ENCODE measurements at regions not wholly inside any gene's neighbourhood (a gene's known extent, or its start where the extent isn't known, plus 50 kb on each side); places are given as distances from the start of the nearest gene placed in this dataset.
"Not testable (repeated sequence)": the region's sequence is repeated elsewhere in the genome, so short reads cannot be mapped to it uniquely, and the experiment has no call there.

- DNase-seq (ENCODE audit: low read depth in 2 of 2) = no peak
These were observed 353.2 kb downstream of the PRR16 start for GRCh38 chr5:120817044-120817985.

- no peak for DNase-seq (ENCODE audit: low read depth in 2 of 2)
These were observed 354.0 kb downstream of the PRR16 start for GRCh38 chr5:120818128-120818527.

- DNase-seq (ENCODE audit: low read depth in 2 of 2) = no peak
These were observed 359.2 kb downstream of the PRR16 start for GRCh38 chr5:120823328-120823727.

- not testable (repeated sequence) for DNase-seq (ENCODE audit: low read depth in 2 of 2)
These were observed 367.5 kb downstream of the PRR16 start for GRCh38 chr5:120831646-120832045.

GRCh38 chr5:120841830-120842229, 377.7 kb downstream of the PRR16 start:
- DNase-seq (ENCODE audit: low read depth in 2 of 2) = no peak

GRCh38 chr5:120843390-120843980, 379.4 kb downstream of the PRR16 start:
- no peak for DNase-seq (ENCODE audit: low read depth in 2 of 2)

GRCh38 chr5:120848883-120849282, 384.8 kb downstream of the PRR16 start:
- no peak for DNase-seq (ENCODE audit: low read depth in 2 of 2)

GRCh38 chr5:120852222-120852860, 388.2 kb downstream of the PRR16 start:
- DNase-seq (ENCODE audit: low read depth in 2 of 2) = no peak

- no peak for DNase-seq (ENCODE audit: low read depth in 2 of 2)
These were observed 402.9 kb downstream of the PRR16 start for GRCh38 chr5:120866997-120867396.

- no peak for DNase-seq (ENCODE audit: low read depth in 2 of 2)
These were observed 405.7 kb downstream of the PRR16 start for GRCh38 chr5:120869831-120870230.

- no peak for DNase-seq (ENCODE audit: low read depth in 2 of 2)
These were observed 408.2 kb downstream of the PRR16 start for GRCh38 chr5:120872297-120872696.

- no peak for DNase-seq (ENCODE audit: low read depth in 2 of 2)
These were observed 409.0 kb downstream of the PRR16 start for GRCh38 chr5:120873083-120873482.

- peak in 1 of 2 experiments; percentile 0 for DNase-seq (ENCODE audit: low read depth in 2 of 2)
These were observed 410.2 kb downstream of the PRR16 start for GRCh38 chr5:120874081-120874862.

- DNase-seq (ENCODE audit: low read depth in 2 of 2) = no peak
These were observed 418.1 kb downstream of the PRR16 start for GRCh38 chr5:120882038-120882775.

- no peak for DNase-seq (ENCODE audit: low read depth in 2 of 2)
These were observed 422.3 kb downstream of the PRR16 start for GRCh38 chr5:120886351-120886860.

GRCh38 chr5:120895660-120896059, 431.6 kb downstream of the PRR16 start:
- DNase-seq (ENCODE audit: low read depth in 2 of 2) = no peak

GRCh38 chr5:120901199-120901598, 437.1 kb downstream of the PRR16 start:
- no peak for DNase-seq (ENCODE audit: low read depth in 2 of 2)

- no peak for DNase-seq (ENCODE audit: low read depth in 2 of 2)
These were observed 443.9 kb downstream of the PRR16 start for GRCh38 chr5:120907953-120908352.

GRCh38 chr5:120910629-120911028, 446.5 kb downstream of the PRR16 start:
- DNase-seq (ENCODE audit: low read depth in 2 of 2) = no peak

GRCh38 chr5:120913396-120913795, 449.3 kb downstream of the PRR16 start:
- DNase-seq (ENCODE audit: low read depth in 2 of 2) = no peak

- no peak for DNase-seq (ENCODE audit: low read depth in 2 of 2)
These were observed 453.2 kb downstream of the PRR16 start for GRCh38 chr5:120917214-120917758.

All from fibroblast of skin of left quadriceps (primary cell).